SU-DHL-6 (cell line): ENCODE measurements at regions not wholly inside any gene's neighbourhood (a gene's known extent, or its start where the extent isn't known, plus 50 kb on each side); places are given as distances from the start of the nearest gene placed in this dataset.

Source experiments
- H2AFZ ChIP-seq: fragments of 200-600 bp; sonication (generic); 2 replicates; pipeline ENCODE4 v1.6.1; 2014; ENCODE audit warnings: low read depth, mild to moderate bottlenecking, moderate library complexity, mixed read lengths, antibody characterized with exemption, low read length; ENCODE audit not compliant: severe bottlenecking
- H3F3A ChIP-seq: fragments of 200-600 bp; shearing (Covaris generic); 2 replicates; pipeline ENCODE4 v1.6.0; 2016; ENCODE audit warnings: antibody characterized with exemption, mild to moderate bottlenecking; ENCODE audit not compliant: insufficient read depth
- H3K27ac ChIP-seq: fragments of 200-600 bp; sonication (generic); 2 replicates; pipeline ENCODE4 v1.5.1; 2016; ENCODE audit warnings: low read depth, mild to moderate bottlenecking, low read length, moderate library complexity, mixed read lengths
- H3K27me3 ChIP-seq: fragments of 200-600 bp; sonication (generic), shearing (Covaris generic); 2 replicates; pipeline ENCODE4 v1.6.0; 2014; ENCODE audit warnings: mild to moderate bottlenecking, low read length
- H3K36me3 ChIP-seq: fragments of 200-600 bp; sonication (generic); 2 replicates; pipeline ENCODE4 v1.6.1; 2014; ENCODE audit warnings: mild to moderate bottlenecking, low read length, mixed read lengths
- H3K4me2 ChIP-seq: fragments of 300-600, 200-600 bp; shearing (Covaris generic), sonication (generic); 2 replicates; pipeline ENCODE4 v1.6.0; 2014; ENCODE audit warnings: low read length, low read depth, mild to moderate bottlenecking; ENCODE audit not compliant: poor library complexity, severe bottlenecking
- H3K4me3 ChIP-seq: fragments of 200-600 bp; sonication (generic); 2 replicates; pipeline ENCODE4 v1.5.1; 2014; ENCODE audit warnings: antibody characterized with exemption, low read length, mild to moderate bottlenecking, mixed read lengths; ENCODE audit not compliant: insufficient read depth, poor library complexity, severe bottlenecking
- H3K79me2 ChIP-seq: fragments of 200-600 bp; sonication (generic); 2 replicates; pipeline ENCODE4 v1.6.1; 2014; ENCODE audit warnings: mild to moderate bottlenecking, low read length, moderate library complexity; ENCODE audit not compliant: insufficient read depth
- H3K9ac ChIP-seq: fragments of 200-600 bp; sonication (generic); 2 replicates; pipeline ENCODE4 v1.7.0; 2014; ENCODE audit warnings: mild to moderate bottlenecking, low read length
- H3K9me2 ChIP-seq: fragments of 200-600 bp; sonication (generic); replicated peaks from 2 replicates; pipeline ENCODE4 v1.6.1; 2014; ENCODE audit warnings: low read length; ENCODE audit not compliant: insufficient read depth
- H3K9me3 ChIP-seq: fragments of 200-600 bp; sonication (generic); 2 replicates; pipeline ENCODE4 v1.6.1; 2014; ENCODE audit warnings: low read length, mixed read lengths; ENCODE audit not compliant: insufficient read depth
- H4K20me1 ChIP-seq: fragments of 200-600 bp; sonication (generic); 2 replicates; pipeline ENCODE4 v1.6.1; 2014; ENCODE audit warnings: low read depth, mild to moderate bottlenecking, antibody characterized with exemption, low read length, moderate library complexity, mixed read lengths
- CTCF ChIP-seq: fragments of 200-600 bp; sonication (generic); IDR thresholded peaks from one replicate; pipeline ENCODE4 v1.5.1; 2017; ENCODE audit warnings: antibody characterized with exemption, mild to moderate bottlenecking, low read length, moderate library complexity; ENCODE audit not compliant: insufficient read depth, poor library complexity, severe bottlenecking
- EZH2phosphoT487 ChIP-seq: fragments of 200-600 bp; sonication (generic), shearing (Covaris generic); conservative IDR thresholded peaks from 2 replicates; pipeline ENCODE4 v1.6.1; 2018; ENCODE audit warnings: mild to moderate bottlenecking, antibody characterized with exemption, low read length, moderate library complexity, mixed read lengths

- Histone ChIP-seq H3K79me2 (no peaks in the 10 kb centered on the region), H3K9me2 (no peaks in the 10 kb centered on the region), H3K27me3 (no peaks in the 10 kb centered on the region), H3K4me3 (no peak overlapping the region), H3K36me3 (no peaks in the 10 kb centered on the region), H3K9ac (no peak overlapping the region), H3K9me3 (no peaks in the 10 kb centered on the region), H2AFZ (no peak overlapping the region), H3K4me2 (no peak overlapping the region), H4K20me1 (no peaks in the 10 kb centered on the region), H3F3A (no peaks in the 10 kb centered on the region), H3K27ac (no peak overlapping the region)
- TF ChIP-seq CTCF: no peak
- TF ChIP-seq EZH2phosphoT487: no peak
These were observed 220.8 kb upstream of the NRIP1 start for GRCh38 chr21:15285556-15285955.

- Histone ChIP-seq H3K79me2 (no peaks in the 10 kb centered on the region), H3K36me3 (no peaks in the 10 kb centered on the region), H3K27ac (no peak overlapping the region), H3K4me3 (no peak overlapping the region), H2AFZ (no peak overlapping the region), H3K9me2 (no peaks in the 10 kb centered on the region), H3K9ac (no peak overlapping the region), H3K27me3 (no peaks in the 10 kb centered on the region), H3K4me2 (no peak overlapping the region), H4K20me1 (no peaks in the 10 kb centered on the region), H3F3A (no peaks in the 10 kb centered on the region), H3K9me3 (no peaks in the 10 kb centered on the region)
- TF ChIP-seq CTCF (no peak), EZH2phosphoT487 (no peak)
These were observed 224.4 kb upstream of the NRIP1 start for GRCh38 chr21:15289246-15289645.

GRCh38 chr21:15289896-15290841 lies 225.4 kb upstream of the NRIP1 start:
- TF ChIP-seq EZH2phosphoT487 (no peak), CTCF (no peak)
- H3K79me2 ChIP-seq: no peaks in the 10 kb centered on the region
- H3K36me3 ChIP-seq: no peaks in the 10 kb centered on the region
- no peak overlapping the region for H2AFZ ChIP-seq
- H3K4me2 ChIP-seq: no peak overlapping the region
- no peaks in the 10 kb centered on the region for H4K20me1 ChIP-seq
- no peaks in the 10 kb centered on the region for H3F3A ChIP-seq
- H3K9ac ChIP-seq: no peak overlapping the region
- no peaks in the 10 kb centered on the region for H3K9me3 ChIP-seq
- H3K27me3 ChIP-seq: no peaks in the 10 kb centered on the region
- H3K27ac ChIP-seq: no peak overlapping the region
- H3K9me2 ChIP-seq: no peaks in the 10 kb centered on the region
- H3K4me3 ChIP-seq: no peak overlapping the region
